ENCODE measurements at regions not wholly inside any gene's neighbourhood (a gene's known extent, or its start where the extent isn't known, plus 50 kb on each side); places are given as distances from the start of the nearest gene placed in this dataset.

GRCh38 chr2:188773075-188773474 lies 201.1 kb upstream of the COL3A1 start:
- H3K27ac Mint-ChIP-seq: no peak overlapping the region
- no peak overlapping the region for H2AFZ ChIP-seq

More at GRCh38 chr2:188773075-188773474, 201.1 kb upstream of the COL3A1 start:
- no peaks in the 10 kb centered on the region for H3K4me1 ChIP-seq (ENCODE audit: insufficient read depth)
- no peaks in the 10 kb centered on the region for H3K27me3 ChIP-seq (ENCODE audit: insufficient read depth)
- Mint-ChIP-seq H3K4me3 (no peak overlapping the region), H3K4me1 (no peaks in the 10 kb centered on the region), H3K9me3 (no peaks in the 10 kb centered on the region), H3K36me3 (ENCODE audit: low read depth) (no peaks in the 10 kb centered on the region), H3K27me3 (ENCODE audit: insufficient read depth, low read depth, poor library complexity) (no peaks in the 10 kb centered on the region)
- no peak for ATAC-seq
- H4K20me1 ChIP-seq (replicated peaks; ENCODE audit: insufficient read depth): no peaks in the 10 kb centered on the region
- H3K36me3 ChIP-seq (ENCODE audit: insufficient read depth): no peaks in the 10 kb centered on the region
- TF ChIP-seq EZH2phosphoT487 (IDR thresholded peaks at IDR 0.05; ENCODE audit: unreplicated experiment): no peak
- TF ChIP-seq CTCF (conservative IDR thresholded peaks at IDR 0.05; ENCODE audit: low read depth in 2 of 2): no peak
- TF ChIP-seq ZNF114 (CRISPR knock-in tag; IDR thresholded peaks at IDR 0.05): no peak
- no peak for TF ChIP-seq STAT1 (IDR thresholded peaks at IDR 0.05; ENCODE audit: unreplicated experiment)
- no peak for TF ChIP-seq REST (IDR thresholded peaks at IDR 0.05; ENCODE audit: unreplicated experiment)
- TF ChIP-seq CREB1 (CRISPR knock-in tag; IDR thresholded peaks at IDR 0.05; ENCODE audit: low read depth): no peak
- TF ChIP-seq EZH2 (IDR thresholded peaks at IDR 0.05; ENCODE audit: low read depth, unreplicated experiment): no peak
- no peak for TF ChIP-seq POLR2AphosphoS5 (IDR thresholded peaks at IDR 0.05; ENCODE audit: low read depth)
- no peak for TF ChIP-seq NANOG (IDR thresholded peaks at IDR 0.05; ENCODE audit: borderline replicate concordance)
- TF ChIP-seq ETS1 (IDR thresholded peaks at IDR 0.05): no peak
- TF ChIP-seq ZNF462 (CRISPR knock-in tag; IDR thresholded peaks at IDR 0.05): no peak
- no peak for TF ChIP-seq JUNB (IDR thresholded peaks at IDR 0.05; ENCODE audit: unreplicated experiment)
- no peak for TF ChIP-seq ZNF331 (CRISPR knock-in tag; IDR thresholded peaks at IDR 0.05; ENCODE audit: low read depth)
- no peaks in the 10 kb centered on the region for H3K9me2 ChIP-seq (ENCODE audit: insufficient read depth)
- DNase-seq (ENCODE audit: low spot score): no peak
- no peak overlapping the region for H3K27ac ChIP-seq (ENCODE audit: low read depth)
- H3K4me2 ChIP-seq: no peak overlapping the region
- H3F3A ChIP-seq (replicated peaks; ENCODE audit: low read depth): no peaks in the 10 kb centered on the region
- H3K4me3 ChIP-seq: no peak overlapping the region
- H3K79me2 ChIP-seq (replicated peaks; ENCODE audit: insufficient read depth): no peaks in the 10 kb centered on the region
